AML-193 (cell line): ENCODE measurements at regions not wholly inside any gene's neighbourhood (a gene's known extent, or its start where the extent isn't known, plus 50 kb on each side); places are given as distances from the start of the nearest gene placed in this dataset.
"Not testable (repeated sequence)": the region's sequence is repeated elsewhere in the genome, so short reads cannot be mapped to it uniquely, and the experiment has no call there.

ENCODE experiments used
- DNase-seq, 2 experiments: peaks; one replicate each; lab custom pipeline; 2025; lab: John Stamatoyannopoulos, UW

- DNase-seq, result no peak
These were observed 340.2 kb upstream of the SOX9 start for GRCh38 chr17:71780596-71780995.

GRCh38 chr17:71782021-71782420 lies 338.8 kb upstream of the SOX9 start:
- not testable (repeated sequence) for DNase-seq

GRCh38 chr17:71790791-71791190 lies 330.0 kb upstream of the SOX9 start:
- no peak for DNase-seq

GRCh38 chr17:71791311-71791710 lies 329.5 kb upstream of the SOX9 start:
- no peak for DNase-seq

- DNase-seq, result no peak
These were observed 327.9 kb upstream of the SOX9 start for GRCh38 chr17:71792966-71793365.

GRCh38 chr17:71793518-71793917 lies 327.3 kb upstream of the SOX9 start:
- DNase-seq, result no peak

GRCh38 chr17:71798701-71799100 lies 322.1 kb upstream of the SOX9 start:
- no peak for DNase-seq

GRCh38 chr17:71799657-71800056 lies 321.2 kb upstream of the SOX9 start:
- no peak for DNase-seq

- DNase-seq, result no peak
These were observed 319.5 kb upstream of the SOX9 start for GRCh38 chr17:71801301-71801700.

GRCh38 chr17:71802663-71803062 lies 318.2 kb upstream of the SOX9 start:
- no peak for DNase-seq

GRCh38 chr17:71803656-71804284 lies 317.1 kb upstream of the SOX9 start:
- DNase-seq, result no peak

GRCh38 chr17:71809537-71809936 lies 311.3 kb upstream of the SOX9 start:
- DNase-seq, result no peak

- DNase-seq, result not testable (repeated sequence)
These were observed 307.0 kb upstream of the SOX9 start for GRCh38 chr17:71813861-71814260.

- DNase-seq, result no peak
These were observed 299.3 kb upstream of the SOX9 start for GRCh38 chr17:71821511-71821910.

- no peak for DNase-seq
These were observed 296.1 kb upstream of the SOX9 start for GRCh38 chr17:71824671-71825070.

GRCh38 chr17:71825687-71826086 lies 295.1 kb upstream of the SOX9 start:
- DNase-seq, result no peak

GRCh38 chr17:71828182-71828596 lies 292.6 kb upstream of the SOX9 start:
- DNase-seq, result no peak

GRCh38 chr17:71830866-71831265 lies 290.0 kb upstream of the SOX9 start:
- DNase-seq, result no peak

- no peak for DNase-seq
These were observed 277.8 kb upstream of the SOX9 start for GRCh38 chr17:71842986-71843385.

GRCh38 chr17:71845337-71845736 lies 275.5 kb upstream of the SOX9 start:
- DNase-seq, result no peak

- DNase-seq, result no peak
These were observed 274.2 kb upstream of the SOX9 start for GRCh38 chr17:71846561-71847110.

GRCh38 chr17:71849783-71850768 lies 270.7 kb upstream of the SOX9 start:
- no peak for DNase-seq

- DNase-seq, result no peak
These were observed 270.0 kb upstream of the SOX9 start for GRCh38 chr17:71850812-71851211.
